Epithelial cell of esophagus (primary cell): ENCODE measurements at regions not wholly inside any gene's neighbourhood (a gene's known extent, or its start where the extent isn't known, plus 50 kb on each side); places are given as distances from the start of the nearest gene placed in this dataset.
"Not testable (repeated sequence)": the region's sequence is repeated elsewhere in the genome, so short reads cannot be mapped to it uniquely, and the experiment has no call there.

Experiments used
- DNase-seq: peaks from one replicate; pipeline ENCODE4 v3.0.0; 2010; ENCODE audit warnings: low read depth
- H3K4me3 ChIP-seq: 2 replicates; pipeline ENCODE4 v1.5.1; 2011; ENCODE audit warnings: mild to moderate bottlenecking, low read length, control low read depth
- TF ChIP-seq, protein P1 (sequence below): IDR thresholded peaks from 2 replicates; pipeline ENCODE4 v1.5.1; 2011; ENCODE audit warnings: low read depth, mild to moderate bottlenecking, low read length, control low read depth, inconsistent platforms; ENCODE audit not compliant: insufficient read depth; ENCODE audit errors: missing control alignments

- no peak for DNase-seq
- TF ChIP-seq, protein P1, sequence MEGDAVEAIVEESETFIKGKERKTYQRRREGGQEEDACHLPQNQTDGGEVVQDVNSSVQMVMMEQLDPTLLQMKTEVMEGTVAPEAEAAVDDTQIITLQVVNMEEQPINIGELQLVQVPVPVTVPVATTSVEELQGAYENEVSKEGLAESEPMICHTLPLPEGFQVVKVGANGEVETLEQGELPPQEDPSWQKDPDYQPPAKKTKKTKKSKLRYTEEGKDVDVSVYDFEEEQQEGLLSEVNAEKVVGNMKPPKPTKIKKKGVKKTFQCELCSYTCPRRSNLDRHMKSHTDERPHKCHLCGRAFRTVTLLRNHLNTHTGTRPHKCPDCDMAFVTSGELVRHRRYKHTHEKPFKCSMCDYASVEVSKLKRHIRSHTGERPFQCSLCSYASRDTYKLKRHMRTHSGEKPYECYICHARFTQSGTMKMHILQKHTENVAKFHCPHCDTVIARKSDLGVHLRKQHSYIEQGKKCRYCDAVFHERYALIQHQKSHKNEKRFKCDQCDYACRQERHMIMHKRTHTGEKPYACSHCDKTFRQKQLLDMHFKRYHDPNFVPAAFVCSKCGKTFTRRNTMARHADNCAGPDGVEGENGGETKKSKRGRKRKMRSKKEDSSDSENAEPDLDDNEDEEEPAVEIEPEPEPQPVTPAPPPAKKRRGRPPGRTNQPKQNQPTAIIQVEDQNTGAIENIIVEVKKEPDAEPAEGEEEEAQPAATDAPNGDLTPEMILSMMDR: no peak
- H3K4me3 ChIP-seq: no peak overlapping the region
Measured at GRCh38 chr9:110128664-110129329, 79.2 kb downstream of the C9orf152 start.

DNA sequence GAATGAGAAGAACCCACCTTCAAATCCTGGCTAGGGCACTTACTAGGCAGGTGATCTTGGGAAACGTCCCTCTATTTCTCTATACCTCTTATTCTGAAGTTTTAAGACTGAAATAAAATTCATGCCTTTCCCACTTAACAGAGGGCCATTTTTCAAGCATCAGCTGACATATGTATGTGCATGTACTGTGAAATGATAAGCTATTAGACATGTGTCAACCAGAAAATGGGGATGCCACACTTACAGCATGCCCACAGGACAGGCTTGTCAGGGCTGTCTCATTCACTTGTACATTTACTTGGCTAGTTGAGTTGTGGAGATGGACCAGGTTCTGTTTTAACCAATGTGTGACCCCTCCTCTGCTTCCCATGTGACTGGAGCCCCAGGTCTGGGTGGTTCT, 78.5 kb downstream of the C9orf152 start:
- H3K4me3 ChIP-seq: no peak overlapping the region
- DNase-seq: no peak
- TF ChIP-seq, protein P1: no peak

- DNase-seq: no peak
- no peak overlapping the region for H3K4me3 ChIP-seq
- TF ChIP-seq, protein P1: no peak
Measured at GRCh38 chr9:110130211-110130610, 77.7 kb downstream of the C9orf152 start.

- no peak for DNase-seq
- H3K4me3 ChIP-seq: no peak overlapping the region
- TF ChIP-seq, protein P1: no peak
Measured at GRCh38 chr9:110130791-110131416, 77.1 kb downstream of the C9orf152 start.

- no peak overlapping the region for H3K4me3 ChIP-seq
- peak; percentile 56 for DNase-seq
- TF ChIP-seq, protein P1: no peak
Measured at GRCh38 chr9:110131499-110131898, 76.5 kb downstream of the C9orf152 start.

DNA sequence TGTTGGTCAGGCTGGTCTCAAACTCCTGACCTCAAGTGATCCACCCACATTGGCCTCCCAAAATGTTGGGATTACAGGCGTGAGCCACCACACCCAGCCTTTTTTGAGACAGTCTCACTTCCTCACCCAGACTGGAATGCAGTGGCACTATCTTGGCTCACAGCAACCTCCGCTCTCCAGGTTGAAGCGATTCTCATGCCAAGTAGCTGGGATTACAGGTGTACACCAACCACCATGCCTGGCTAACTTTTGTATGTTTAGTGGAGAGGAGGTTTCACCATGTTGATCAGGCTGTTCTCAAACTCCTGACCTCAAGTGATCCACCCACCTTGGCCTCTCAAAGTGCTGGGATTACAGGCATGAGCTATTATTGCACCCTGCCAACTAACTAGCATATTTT, 75.4 kb downstream of the C9orf152 start:
- H3K4me3 ChIP-seq, DNase-seq: not testable (repeated sequence)

DNA sequence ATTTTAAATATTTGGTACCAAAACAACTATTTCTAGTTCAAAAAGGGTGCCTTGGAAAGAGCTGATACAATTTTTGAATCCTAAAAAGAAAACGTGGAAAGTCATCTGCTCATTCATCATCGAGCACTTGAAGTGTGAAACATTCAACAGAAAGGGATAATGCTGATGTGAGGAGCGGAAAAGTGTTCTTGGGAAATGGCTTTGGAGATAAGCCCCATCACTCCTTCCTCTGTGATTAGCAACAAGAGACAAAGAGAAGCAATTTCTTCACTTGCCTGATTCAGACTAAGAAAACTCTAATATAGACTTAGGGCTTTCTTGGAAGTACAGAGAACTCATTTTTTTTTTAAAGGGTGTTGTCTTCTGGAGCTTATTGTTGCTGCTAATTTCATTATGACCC, 74.9 kb downstream of the C9orf152 start:
- H3K4me3 ChIP-seq: no peak overlapping the region
- no peak for DNase-seq
- TF ChIP-seq, protein P1: no peak
